ENCODE measurements at regions not wholly inside any gene's neighbourhood (a gene's known extent, or its start where the extent isn't known, plus 50 kb on each side); places are given as distances from the start of the nearest gene placed in this dataset.

DNA sequence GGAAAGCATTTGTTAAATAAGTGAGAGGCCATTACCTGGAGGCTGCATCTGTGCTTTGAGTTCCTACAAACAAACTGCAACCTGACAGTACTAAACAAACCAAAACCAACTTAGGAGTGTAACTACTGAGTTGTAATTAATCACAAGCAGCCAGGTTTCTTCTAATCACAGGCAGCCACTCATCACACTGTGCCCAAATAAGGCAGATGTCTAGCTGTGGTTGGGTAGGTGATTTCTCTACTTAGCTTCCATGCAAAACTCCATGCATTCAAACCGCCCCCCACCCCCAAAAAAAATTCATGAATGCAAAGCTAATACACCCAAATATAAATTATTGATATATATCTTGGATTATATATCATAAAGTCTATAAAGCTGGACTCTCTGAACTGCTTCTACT, 461.1 kb downstream of the ARL4A start:
- TF ChIP-seq CTCF (conservative IDR thresholded peaks at IDR 0.05 in 1 of 2, IDR thresholded peaks at IDR 0.05 in 1 of 2; ENCODE audit: extremely low read depth in 1 of 2, insufficient read depth in 1 of 2, low read depth in 1 of 2, low read length in 2 of 2), result no peak
- no peak for TF ChIP-seq EZH2 (IDR thresholded peaks at IDR 0.05; ENCODE audit: borderline replicate concordance, low read length)
